Activated CD4-positive, alpha-beta T cell treated with anti-CD3 and anti-CD28 coated beads, Interleukin-2, amount 50 U/mL, for 24 hours (primary cell): ENCODE measurements at regions not wholly inside any gene's neighbourhood (a gene's known extent, or its start where the extent isn't known, plus 50 kb on each side); places are given as distances from the start of the nearest gene placed in this dataset.

Experiments
- DNase-seq, 2 donors: peaks; one replicate each; pipeline ENCODE4 v3.0.0-alpha.2; 2020; ENCODE audit warnings: low read depth in 1 of 2, low spot score in 1 of 2

GRCh38 chr3:124429129-124429815 lies 301.0 kb upstream of the UMPS start:
- no peak for DNase-seq

GRCh38 chr3:124431331-124431994 lies 298.8 kb upstream of the UMPS start:
- no peak for DNase-seq

GRCh38 chr3:124434176-124434575 lies 296.1 kb upstream of the UMPS start:
- no peak for DNase-seq

- DNase-seq: no peak
Observed at GRCh38 chr3:124435467-124435866, 294.8 kb upstream of the UMPS start.

- no peak for DNase-seq
Observed at GRCh38 chr3:124438813-124439212, 291.4 kb upstream of the UMPS start.

GRCh38 chr3:124439603-124440002 lies 290.6 kb upstream of the UMPS start:
- DNase-seq: no peak

- no peak for DNase-seq
Observed at GRCh38 chr3:124441766-124442165, 288.5 kb upstream of the UMPS start.

- no peak for DNase-seq
Observed at GRCh38 chr3:124442463-124442862, 287.8 kb upstream of the UMPS start.

- no peak for DNase-seq
Observed at GRCh38 chr3:124443446-124443845, 286.8 kb upstream of the UMPS start.

GRCh38 chr3:124444075-124444474 lies 286.2 kb upstream of the UMPS start:
- no peak for DNase-seq

GRCh38 chr3:124444896-124445295 lies 285.4 kb upstream of the UMPS start:
- no peak for DNase-seq

GRCh38 chr3:124447845-124448244 lies 282.4 kb upstream of the UMPS start:
- DNase-seq: no peak

- no peak for DNase-seq
Observed at GRCh38 chr3:124448954-124449353, 281.3 kb upstream of the UMPS start.

- DNase-seq: no peak
Observed at GRCh38 chr3:124450366-124450765, 279.9 kb upstream of the UMPS start.

- DNase-seq: no peak
Observed at GRCh38 chr3:124451630-124452317, 278.5 kb upstream of the UMPS start.

- DNase-seq: no peak
Observed at GRCh38 chr3:124453189-124453588, 277.1 kb upstream of the UMPS start.

- no peak for DNase-seq
Observed at GRCh38 chr3:124455891-124456290, 274.4 kb upstream of the UMPS start.

- no peak for DNase-seq
Observed at GRCh38 chr3:124456506-124456905, 273.7 kb upstream of the UMPS start.

- no peak for DNase-seq
Observed at GRCh38 chr3:124459678-124460077, 270.6 kb upstream of the UMPS start.

- DNase-seq: no peak
Observed at GRCh38 chr3:124461126-124461525, 269.1 kb upstream of the UMPS start.

GRCh38 chr3:124461838-124462632 lies 268.2 kb upstream of the UMPS start:
- DNase-seq: no peak

GRCh38 chr3:124463234-124463633 lies 267.0 kb upstream of the UMPS start:
- no peak for DNase-seq
